GM21526 (cell line): ENCODE measurements at regions not wholly inside any gene's neighbourhood (a gene's known extent, or its start where the extent isn't known, plus 50 kb on each side); places are given as distances from the start of the nearest gene placed in this dataset.

ENCODE experiments used
- ATAC-seq: cut with Tn5 transposase; IDR thresholded peaks from one replicate; pipeline ENCODE4 v1.9.1; 2021; ENCODE audit warnings: moderate library complexity; ENCODE audit not compliant: unreplicated experiment, low FRiP score

DNA sequence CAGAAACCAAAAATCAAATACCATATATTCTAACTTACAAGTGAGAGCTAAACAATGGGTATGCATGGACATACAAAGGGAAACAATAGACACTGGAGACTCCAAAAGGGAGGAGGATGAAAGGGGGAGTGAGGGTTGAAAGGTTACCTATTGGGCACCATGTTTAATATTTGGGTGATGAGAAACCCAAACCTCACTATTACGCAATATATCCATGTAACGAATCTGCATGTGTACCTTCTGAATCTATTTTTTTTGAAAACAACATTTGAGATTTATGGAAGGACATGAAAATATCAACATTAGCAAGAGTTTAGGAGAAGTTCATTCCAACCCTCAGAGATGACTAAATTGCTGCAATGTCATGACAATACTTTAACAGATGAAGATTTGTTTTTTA lies 586.1 kb downstream of the GBA3 start:
- ATAC-seq, result no peak

- ATAC-seq, result no peak
Observed at GRCh38 chr4:23276076-23276475, 583.3 kb downstream of the GBA3 start.

GRCh38 chr4:23269566-23269965 lies 576.8 kb downstream of the GBA3 start:
- no peak for ATAC-seq

GRCh38 chr4:23268072-23268771 lies 575.5 kb downstream of the GBA3 start:
- no peak for ATAC-seq

GRCh38 chr4:23266401-23266800 lies 573.7 kb downstream of the GBA3 start:
- no peak for ATAC-seq

DNA sequence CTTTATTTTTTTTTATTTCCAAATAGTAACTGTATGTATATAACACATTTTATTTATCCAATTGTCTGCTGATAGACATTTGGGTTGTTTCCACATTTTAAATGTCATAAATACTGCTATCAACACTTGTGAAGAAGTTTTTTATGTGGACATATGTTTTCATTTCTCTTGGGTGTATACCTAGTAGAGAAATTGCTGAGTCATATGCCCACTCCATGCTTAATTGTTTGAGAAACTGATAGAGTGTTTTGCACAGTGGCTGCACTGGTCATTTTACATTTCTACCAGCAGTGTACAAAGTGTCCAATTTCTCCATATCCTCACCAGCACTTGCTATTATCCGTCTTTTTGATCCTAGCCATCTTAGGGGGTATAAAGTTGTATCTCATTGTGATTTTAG lies 567.8 kb downstream of the GBA3 start:
- no peak for ATAC-seq

GRCh38 chr4:23245203-23245832 lies 552.6 kb downstream of the GBA3 start:
- no peak for ATAC-seq

GRCh38 chr4:23242962-23243361 lies 550.2 kb downstream of the GBA3 start:
- no peak for ATAC-seq

GRCh38 chr4:23241408-23241807 lies 548.7 kb downstream of the GBA3 start:
- ATAC-seq, result no peak

DNA sequence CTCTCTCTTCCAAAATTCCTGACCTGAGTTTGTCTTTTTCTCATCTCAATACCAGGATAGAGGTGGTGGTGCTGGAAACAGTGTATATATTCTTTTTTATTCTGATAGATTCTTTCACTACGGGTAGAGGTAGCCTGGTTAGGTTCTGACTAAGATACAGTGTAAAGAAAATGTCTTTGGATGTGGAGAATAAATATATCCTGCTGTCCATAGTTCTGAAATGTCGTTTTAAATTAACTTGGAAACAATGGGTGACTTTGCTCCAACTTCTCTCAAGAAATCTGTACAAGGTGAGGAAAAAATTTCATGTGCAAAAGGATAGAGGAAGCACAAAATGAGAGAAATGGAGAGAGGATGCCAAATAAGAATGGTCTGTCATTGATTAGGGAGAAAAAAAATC lies 546.1 kb downstream of the GBA3 start:
- ATAC-seq, result no peak

- no peak for ATAC-seq
Observed at GRCh38 chr4:23237771-23238170, 545.0 kb downstream of the GBA3 start.

- ATAC-seq, result no peak
Observed at GRCh38 chr4:23235628-23236390, 543.1 kb downstream of the GBA3 start.

DNA sequence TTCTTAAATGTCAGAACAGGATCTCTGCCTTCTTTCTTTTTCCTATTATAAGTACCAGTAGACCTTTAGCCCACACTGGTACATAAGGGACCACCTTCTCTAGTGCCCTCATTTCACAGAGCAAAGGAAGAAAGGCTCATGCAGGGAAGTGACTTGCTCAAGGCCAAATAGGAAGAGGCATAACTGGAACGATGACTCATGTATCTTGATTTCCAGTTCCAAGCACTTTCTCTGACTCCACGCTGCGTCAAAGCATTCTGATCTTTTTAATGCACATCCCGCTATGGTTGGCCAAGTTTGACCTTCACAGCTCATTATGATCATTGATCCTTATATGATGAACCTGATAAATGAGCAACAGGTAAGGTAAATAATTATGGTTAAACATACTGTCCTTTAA lies 542.0 kb downstream of the GBA3 start:
- ATAC-seq, result no peak

DNA sequence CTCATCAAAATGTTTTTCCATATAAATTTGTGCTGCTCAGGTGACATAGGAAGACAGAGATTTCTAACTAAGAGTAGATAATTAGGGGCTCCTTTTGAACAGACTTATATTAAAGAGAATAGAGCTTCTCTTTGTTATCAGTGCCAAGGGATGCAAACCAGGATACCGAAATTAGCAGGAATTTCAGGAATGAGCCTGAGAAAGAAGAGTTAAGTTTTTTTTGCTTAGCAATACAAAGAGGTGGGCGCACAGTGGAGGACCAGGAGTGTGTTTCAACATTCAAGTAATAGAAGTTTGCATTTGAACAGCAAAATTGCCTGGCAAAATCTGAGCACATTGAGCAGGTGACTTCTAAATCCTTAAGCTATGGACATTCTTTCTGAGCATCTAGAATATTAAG lies 541.3 kb downstream of the GBA3 start:
- ATAC-seq, result no peak

GRCh38 chr4:23233596-23233995 lies 540.9 kb downstream of the GBA3 start:
- ATAC-seq, result no peak

DNA sequence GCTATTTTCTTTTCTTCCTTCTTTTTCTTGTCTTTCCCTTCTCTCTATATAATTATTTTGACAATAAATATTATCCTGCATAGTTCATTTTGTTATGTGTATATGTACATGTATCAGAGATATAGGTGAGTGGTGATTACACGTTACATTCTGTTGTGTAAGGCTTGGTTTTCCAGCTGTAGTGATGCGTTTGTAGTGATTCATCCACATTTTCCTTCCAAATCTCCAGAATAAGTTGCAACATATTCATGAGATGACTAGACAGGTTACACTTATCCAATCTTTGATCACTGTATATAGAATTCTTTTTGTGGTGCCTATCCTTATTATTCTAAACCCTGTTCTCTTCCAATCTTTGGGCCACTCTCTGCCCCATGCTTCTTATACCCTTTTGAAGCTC lies 540.2 kb downstream of the GBA3 start:
- no peak for ATAC-seq

- ATAC-seq, result no peak
Observed at GRCh38 chr4:23225564-23225963, 532.8 kb downstream of the GBA3 start.

DNA sequence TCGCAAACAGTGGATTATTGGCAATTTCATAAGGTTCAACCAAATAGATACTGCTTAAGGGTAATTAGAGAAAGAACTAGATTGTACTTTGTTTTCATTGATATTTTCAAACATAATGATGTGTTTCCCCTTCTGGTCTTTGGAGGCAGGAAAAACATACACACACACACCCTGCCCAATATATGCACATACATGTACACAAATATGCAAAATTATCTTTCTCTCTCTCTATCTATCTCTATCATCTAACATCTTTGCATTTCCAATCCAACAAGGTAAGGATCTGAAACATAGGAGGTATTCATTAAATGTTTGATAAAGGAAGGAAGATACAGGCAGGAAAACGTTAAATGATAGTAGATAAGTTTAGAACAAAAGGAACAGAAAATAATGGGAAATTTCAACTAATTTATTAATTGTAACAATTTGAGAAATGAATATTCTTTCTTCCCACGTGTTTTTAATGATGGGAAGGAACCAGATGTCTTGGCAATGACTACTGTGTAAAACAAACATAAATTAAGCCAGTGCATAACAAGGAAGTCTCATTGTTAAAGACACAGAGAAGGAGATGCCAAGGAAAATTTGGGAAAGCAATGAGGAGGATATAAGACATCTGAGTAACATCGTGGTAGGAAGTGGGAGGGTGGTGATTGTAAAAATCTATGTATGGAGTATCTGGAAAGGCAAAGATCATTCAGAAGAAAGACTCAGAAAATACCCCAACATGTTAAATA lies 532.1 kb downstream of the GBA3 start:
- no peak for ATAC-seq

GRCh38 chr4:23220911-23221310 lies 528.2 kb downstream of the GBA3 start:
- ATAC-seq, result no peak

- no peak for ATAC-seq
Observed at GRCh38 chr4:23219779-23220408, 527.2 kb downstream of the GBA3 start.

- ATAC-seq, result no peak
Observed at GRCh38 chr4:23213198-23213597, 520.5 kb downstream of the GBA3 start.
